ENCODE measurements at regions not wholly inside any gene's neighbourhood (a gene's known extent, or its start where the extent isn't known, plus 50 kb on each side); places are given as distances from the start of the nearest gene placed in this dataset.

DNA sequence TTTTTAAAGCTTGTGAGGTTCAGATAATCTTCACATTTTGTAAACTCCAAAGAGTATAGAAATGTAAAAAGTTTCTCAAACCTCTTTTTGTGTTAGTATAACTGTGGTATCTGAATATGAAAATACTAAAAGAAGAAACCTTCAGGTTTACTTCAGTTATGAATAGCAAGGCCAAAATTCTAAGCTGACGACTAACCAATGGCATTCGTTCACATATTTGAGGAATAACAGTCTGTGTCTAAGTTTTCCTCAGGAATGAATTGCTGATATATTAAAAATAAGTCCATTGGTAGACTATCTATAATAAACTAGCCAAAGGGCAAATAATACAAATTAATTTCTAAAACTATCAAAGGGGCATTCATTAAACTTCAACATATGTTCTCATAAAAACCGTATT, 206.0 kb downstream of the CXCL12 start:
- Histone ChIP-seq H3K4me3 (no peak overlapping the region), H3K9me3 (no peaks in the 10 kb centered on the region), H3K36me3 (no peaks in the 10 kb centered on the region), H3K27me3 (no peaks in the 10 kb centered on the region), H3K27ac (no peak overlapping the region), H3K4me1 (peaks cover 0 to under 1% (median 0%) of the 10 kb centered on the region in 4 donors)
- DNase-seq = no peak
- TF ChIP-seq POLR2A (IDR thresholded peaks at IDR 0.05) = no peak
- TF ChIP-seq, protein P1, sequence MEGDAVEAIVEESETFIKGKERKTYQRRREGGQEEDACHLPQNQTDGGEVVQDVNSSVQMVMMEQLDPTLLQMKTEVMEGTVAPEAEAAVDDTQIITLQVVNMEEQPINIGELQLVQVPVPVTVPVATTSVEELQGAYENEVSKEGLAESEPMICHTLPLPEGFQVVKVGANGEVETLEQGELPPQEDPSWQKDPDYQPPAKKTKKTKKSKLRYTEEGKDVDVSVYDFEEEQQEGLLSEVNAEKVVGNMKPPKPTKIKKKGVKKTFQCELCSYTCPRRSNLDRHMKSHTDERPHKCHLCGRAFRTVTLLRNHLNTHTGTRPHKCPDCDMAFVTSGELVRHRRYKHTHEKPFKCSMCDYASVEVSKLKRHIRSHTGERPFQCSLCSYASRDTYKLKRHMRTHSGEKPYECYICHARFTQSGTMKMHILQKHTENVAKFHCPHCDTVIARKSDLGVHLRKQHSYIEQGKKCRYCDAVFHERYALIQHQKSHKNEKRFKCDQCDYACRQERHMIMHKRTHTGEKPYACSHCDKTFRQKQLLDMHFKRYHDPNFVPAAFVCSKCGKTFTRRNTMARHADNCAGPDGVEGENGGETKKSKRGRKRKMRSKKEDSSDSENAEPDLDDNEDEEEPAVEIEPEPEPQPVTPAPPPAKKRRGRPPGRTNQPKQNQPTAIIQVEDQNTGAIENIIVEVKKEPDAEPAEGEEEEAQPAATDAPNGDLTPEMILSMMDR (IDR thresholded peaks at IDR 0.05) = no peak

DNA sequence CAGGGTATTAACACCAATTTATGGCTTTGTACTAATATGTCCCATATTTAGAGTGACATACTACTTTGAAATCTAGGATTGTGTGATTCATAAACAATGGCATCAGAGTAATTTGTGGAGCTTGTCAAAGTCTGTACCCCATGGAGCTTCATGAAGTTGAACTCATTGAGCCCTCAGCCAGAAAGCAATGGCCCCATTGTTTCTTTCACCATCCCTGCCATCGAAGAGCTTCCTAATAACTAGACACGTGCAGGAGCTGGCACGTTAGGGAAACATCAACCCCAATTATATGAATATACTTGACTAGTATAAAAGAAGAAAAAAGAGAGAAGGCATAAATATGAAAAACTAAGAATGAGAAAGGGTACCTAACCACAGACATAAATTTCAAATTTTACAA, 206.6 kb downstream of the CXCL12 start:
- DNase-seq = no peak
- Histone ChIP-seq H3K36me3 (no peaks in the 10 kb centered on the region), H3K4me1 (peaks cover 0 to 6% (median 0%) of the 10 kb centered on the region in 4 donors), H3K9me3 (no peaks in the 10 kb centered on the region), H3K4me3 (no peak overlapping the region), H3K27me3 (no peaks in the 10 kb centered on the region), H3K27ac (no peak overlapping the region)
- no peak for TF ChIP-seq POLR2A (IDR thresholded peaks at IDR 0.05)
- TF ChIP-seq, protein P1 (IDR thresholded peaks at IDR 0.05) = no peak

DNA sequence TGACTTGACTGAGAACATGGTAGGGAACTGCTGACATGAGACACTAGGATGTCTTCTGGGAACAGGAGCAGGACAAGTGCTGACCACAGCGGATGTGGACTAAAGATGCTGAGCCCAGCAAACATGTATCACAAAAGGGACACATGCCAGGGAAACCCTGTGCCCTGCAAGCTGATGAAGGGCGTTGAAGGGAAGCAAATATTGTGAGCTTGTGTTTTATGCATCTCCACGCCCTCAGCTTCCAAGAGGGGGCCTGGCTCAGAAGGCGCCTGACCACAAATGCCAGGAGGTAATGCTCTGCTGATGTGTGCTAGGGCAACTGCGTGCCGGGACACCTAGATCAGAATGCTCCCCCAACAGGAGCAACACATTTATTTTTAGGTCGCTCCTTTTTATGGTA, 207.3 kb downstream of the CXCL12 start:
- Histone ChIP-seq H3K36me3 (no peaks in the 10 kb centered on the region), H3K4me1 (peaks cover 0 to 13% (median 0%) of the 10 kb centered on the region in 4 donors), H3K27ac (no peak overlapping the region), H3K27me3 (no peaks in the 10 kb centered on the region), H3K9me3 (no peaks in the 10 kb centered on the region), H3K4me3 (no peak overlapping the region)
- TF ChIP-seq POLR2A (IDR thresholded peaks at IDR 0.05) = no peak
- TF ChIP-seq, protein P1 (IDR thresholded peaks at IDR 0.05) = no peak
- DNase-seq = no peak

DNA sequence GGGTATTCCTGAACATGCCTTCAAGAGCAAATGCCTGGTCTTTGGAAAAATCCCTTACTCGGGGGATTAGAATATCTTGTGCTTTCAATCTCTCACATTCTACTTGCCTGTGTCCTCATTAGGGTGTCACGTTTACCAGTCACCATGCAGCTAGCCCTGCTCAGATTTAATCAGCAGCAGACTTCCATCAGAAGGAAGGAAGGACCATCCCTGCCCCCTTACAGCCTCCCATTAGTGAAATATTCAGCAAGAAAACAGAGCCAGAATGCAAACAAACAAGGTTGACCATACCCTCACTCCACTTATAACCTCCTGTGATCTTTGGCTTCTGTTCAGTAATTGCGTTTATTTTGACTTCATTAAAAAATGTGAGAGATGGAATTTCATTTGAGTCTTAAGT, 208.6 kb downstream of the CXCL12 start:
- Histone ChIP-seq H3K27ac (no peak overlapping the region), H3K27me3 (no peaks in the 10 kb centered on the region), H3K9me3 (no peaks in the 10 kb centered on the region), H3K4me3 (no peak overlapping the region), H3K4me1 (peaks cover 0 to 15% (median 0%) of the 10 kb centered on the region in 4 donors), H3K36me3 (no peaks in the 10 kb centered on the region)
- TF ChIP-seq POLR2A (IDR thresholded peaks at IDR 0.05) = no peak
- TF ChIP-seq, protein P1 (IDR thresholded peaks at IDR 0.05) = no peak
- no peak for DNase-seq

DNA sequence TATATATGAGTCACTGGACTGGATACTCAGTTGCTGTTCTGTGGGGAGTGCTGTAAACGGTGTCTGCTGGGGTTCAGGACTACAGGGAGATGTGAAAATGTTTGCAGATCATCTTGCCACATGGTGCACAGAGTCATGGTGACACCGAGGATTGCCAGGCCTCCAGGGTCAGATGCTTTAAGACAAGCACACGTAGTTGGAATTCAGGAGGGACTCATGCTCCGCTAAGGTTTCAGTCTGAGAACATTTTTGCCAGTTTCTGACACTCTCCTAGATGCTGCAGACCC, 211.3 kb downstream of the CXCL12 start:
- Histone ChIP-seq H3K27me3 (no peaks in the 10 kb centered on the region), H3K9me3 (no peaks in the 10 kb centered on the region), H3K27ac (no peak overlapping the region), H3K36me3 (no peaks in the 10 kb centered on the region), H3K4me1 (peaks cover 0 to 15% (median 0%) of the 10 kb centered on the region in 4 donors), H3K4me3 (no peak overlapping the region)
- TF ChIP-seq, protein P1 (IDR thresholded peaks at IDR 0.05) = no peak
- TF ChIP-seq POLR2A (IDR thresholded peaks at IDR 0.05) = no peak
- DNase-seq = no peak

DNA sequence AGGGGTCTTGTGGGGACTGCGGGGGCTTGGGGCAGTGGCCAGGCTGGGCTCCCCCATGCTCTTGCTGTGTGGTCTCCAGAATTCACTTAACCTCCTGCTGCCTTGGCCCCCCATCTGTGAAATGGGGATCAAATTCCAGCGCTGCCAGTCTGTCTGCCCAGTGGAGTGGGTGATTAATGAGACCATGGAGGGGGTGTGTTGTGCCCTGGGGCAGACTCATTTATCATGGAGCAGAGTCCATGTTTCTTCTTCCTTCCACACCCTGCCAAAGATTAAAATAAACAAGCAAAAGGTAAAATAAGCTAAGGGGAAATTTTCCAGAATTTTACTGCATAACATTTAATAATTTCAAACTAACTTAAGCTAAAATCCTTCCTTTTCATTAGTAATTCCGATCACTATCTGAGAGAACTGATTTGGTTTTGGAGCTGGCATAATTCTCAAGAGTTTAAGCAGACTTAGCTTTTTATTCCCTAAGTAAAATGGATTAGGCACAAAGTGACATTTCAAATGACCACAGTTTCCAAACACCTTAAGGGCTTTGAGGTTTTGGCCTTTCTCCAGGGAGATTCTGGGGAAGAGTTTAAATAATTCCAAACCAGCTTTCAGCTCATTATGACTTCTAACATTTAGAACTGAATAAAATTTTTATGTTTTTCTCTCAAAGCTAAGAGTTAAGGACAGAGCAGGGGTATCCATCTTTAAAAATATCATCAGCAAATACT, 211.9 kb downstream of the CXCL12 start:
- Histone ChIP-seq H3K4me3 (no peak overlapping the region), H3K27me3 (no peaks in the 10 kb centered on the region), H3K4me1 (peaks cover 0 to 15% (median 0%) of the 10 kb centered on the region in 4 donors), H3K9me3 (no peaks in the 10 kb centered on the region), H3K27ac (no peak overlapping the region), H3K36me3 (no peaks in the 10 kb centered on the region)
- TF ChIP-seq, protein P1 (IDR thresholded peaks at IDR 0.05) = no peak
- TF ChIP-seq POLR2A (IDR thresholded peaks at IDR 0.05) = no peak
- DNase-seq = no peak
